ENCODE measurements at regions not wholly inside any gene's neighbourhood (a gene's known extent, or its start where the extent isn't known, plus 50 kb on each side); places are given as distances from the start of the nearest gene placed in this dataset.

DNA sequence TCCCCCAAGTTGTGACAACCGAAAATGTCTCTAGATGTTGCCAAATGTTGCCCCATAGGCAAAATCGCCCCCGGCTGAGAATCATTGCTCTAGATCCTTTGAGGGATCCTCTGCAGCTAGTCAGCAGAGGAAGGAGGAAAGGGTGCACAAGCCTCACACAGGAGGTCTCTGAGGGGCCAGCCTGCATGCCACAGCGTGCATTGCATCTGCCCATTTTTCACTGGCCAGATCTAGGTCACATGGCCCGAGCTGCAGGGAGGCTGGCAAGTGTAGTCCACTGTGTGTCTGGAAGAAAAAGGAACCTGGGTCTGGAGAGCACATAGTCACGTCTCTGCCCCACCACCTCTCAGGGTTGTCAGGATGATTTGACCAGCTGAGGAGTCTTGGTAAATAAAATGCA lies 138.2 kb downstream of the CCT6B start:
- H3K27me3 ChIP-seq = no peaks in the 10 kb centered on the region
- H3K4me3 ChIP-seq = no peak overlapping the region
- H3K4me1 ChIP-seq = no peaks in the 10 kb centered on the region
- no peaks in the 10 kb centered on the region for H3K36me3 ChIP-seq
- no peak for DNase-seq (ENCODE audit: extremely low spot score in 2 of 2)
- H3K27ac ChIP-seq = no peak overlapping the region
- H3K9me3 ChIP-seq = no peaks in the 10 kb centered on the region
- TF ChIP-seq POLR2A (IDR thresholded peaks at IDR 0.05) = no peak
- TF ChIP-seq POLR2AphosphoS5 (IDR thresholded peaks at IDR 0.05; ENCODE audit: insufficient read depth in 1 of 2, low read depth in 1 of 2) = no peak
- TF ChIP-seq, protein P1, sequence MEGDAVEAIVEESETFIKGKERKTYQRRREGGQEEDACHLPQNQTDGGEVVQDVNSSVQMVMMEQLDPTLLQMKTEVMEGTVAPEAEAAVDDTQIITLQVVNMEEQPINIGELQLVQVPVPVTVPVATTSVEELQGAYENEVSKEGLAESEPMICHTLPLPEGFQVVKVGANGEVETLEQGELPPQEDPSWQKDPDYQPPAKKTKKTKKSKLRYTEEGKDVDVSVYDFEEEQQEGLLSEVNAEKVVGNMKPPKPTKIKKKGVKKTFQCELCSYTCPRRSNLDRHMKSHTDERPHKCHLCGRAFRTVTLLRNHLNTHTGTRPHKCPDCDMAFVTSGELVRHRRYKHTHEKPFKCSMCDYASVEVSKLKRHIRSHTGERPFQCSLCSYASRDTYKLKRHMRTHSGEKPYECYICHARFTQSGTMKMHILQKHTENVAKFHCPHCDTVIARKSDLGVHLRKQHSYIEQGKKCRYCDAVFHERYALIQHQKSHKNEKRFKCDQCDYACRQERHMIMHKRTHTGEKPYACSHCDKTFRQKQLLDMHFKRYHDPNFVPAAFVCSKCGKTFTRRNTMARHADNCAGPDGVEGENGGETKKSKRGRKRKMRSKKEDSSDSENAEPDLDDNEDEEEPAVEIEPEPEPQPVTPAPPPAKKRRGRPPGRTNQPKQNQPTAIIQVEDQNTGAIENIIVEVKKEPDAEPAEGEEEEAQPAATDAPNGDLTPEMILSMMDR (IDR thresholded peaks at IDR 0.05) = no peak
- intact Hi-C loops (cut with DNase I) = no loop called here

- no peak for DNase-seq (ENCODE audit: extremely low spot score in 2 of 2)
- no peak for TF ChIP-seq POLR2AphosphoS5 (IDR thresholded peaks at IDR 0.05; ENCODE audit: insufficient read depth in 1 of 2, low read depth in 1 of 2)
- TF ChIP-seq, protein P1 (IDR thresholded peaks at IDR 0.05) = no peak
- intact Hi-C loops (cut with DNase I) = no loop called here
- Histone ChIP-seq H3K27ac (no peak overlapping the region), H3K9me3 (no peaks in the 10 kb centered on the region), H3K27me3 (no peaks in the 10 kb centered on the region), H3K36me3 (no peaks in the 10 kb centered on the region), H3K4me1 (no peaks in the 10 kb centered on the region), H3K4me3 (no peak overlapping the region)
These were observed 139.1 kb downstream of the CCT6B start for GRCh38 chr17:34822007-34822739.

- no peak for DNase-seq (ENCODE audit: extremely low spot score in 2 of 2)
- Histone ChIP-seq H3K9me3 (no peaks in the 10 kb centered on the region), H3K4me1 (no peaks in the 10 kb centered on the region), H3K27ac (no peak overlapping the region), H3K27me3 (no peaks in the 10 kb centered on the region), H3K36me3 (no peaks in the 10 kb centered on the region), H3K4me3 (no peak overlapping the region)
- TF ChIP-seq POLR2AphosphoS5 (IDR thresholded peaks at IDR 0.05; ENCODE audit: insufficient read depth in 1 of 2, low read depth in 1 of 2) (no peak), POLR2A (IDR thresholded peaks at IDR 0.05) (no peak)
- TF ChIP-seq, protein P1 (IDR thresholded peaks at IDR 0.05) = no peak
- intact Hi-C loops (cut with DNase I) = no loop called here
These were observed 140.3 kb downstream of the CCT6B start for GRCh38 chr17:34820922-34821321.

DNA sequence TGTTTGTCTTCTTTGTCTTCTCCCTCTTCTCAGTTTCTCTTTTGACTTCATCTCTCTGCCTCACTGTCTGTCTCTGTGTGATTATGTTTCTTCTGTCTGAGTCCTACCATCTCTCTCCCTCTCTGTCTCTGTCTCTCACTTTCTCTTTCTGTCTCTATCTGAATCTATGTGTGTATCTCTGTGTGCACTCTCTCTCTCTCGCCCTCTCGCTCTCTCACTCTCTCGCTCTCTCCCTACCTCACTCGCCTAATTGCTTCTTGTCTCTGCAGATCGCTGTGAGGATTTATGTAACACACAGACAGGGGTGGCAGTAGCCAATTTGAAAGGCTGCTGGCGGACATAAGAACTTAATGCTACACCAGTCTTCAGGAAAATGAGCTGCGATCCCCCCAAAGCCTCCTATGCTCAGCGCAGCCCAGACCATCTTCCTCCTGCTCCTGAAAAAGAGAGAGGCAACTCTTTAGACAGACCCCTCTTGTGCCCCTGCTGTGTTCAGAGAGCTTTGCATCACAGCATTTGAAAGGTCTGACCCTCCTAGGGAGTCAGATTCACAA lies 140.9 kb downstream of the CCT6B start:
- H3K36me3 ChIP-seq = no peaks in the 10 kb centered on the region
- H3K9me3 ChIP-seq = no peaks in the 10 kb centered on the region
- H3K27me3 ChIP-seq = no peaks in the 10 kb centered on the region
- no peak for DNase-seq (ENCODE audit: extremely low spot score in 2 of 2)
- no peak overlapping the region for H3K27ac ChIP-seq
- TF ChIP-seq POLR2AphosphoS5 (IDR thresholded peaks at IDR 0.05; ENCODE audit: insufficient read depth in 1 of 2, low read depth in 1 of 2) = no peak
- no peak for TF ChIP-seq POLR2A (IDR thresholded peaks at IDR 0.05)
- TF ChIP-seq, protein P1 (IDR thresholded peaks at IDR 0.05) = no peak
- H3K4me3 ChIP-seq = no peak overlapping the region
- intact Hi-C loops (cut with DNase I) = no loop called here
- no peaks in the 10 kb centered on the region for H3K4me1 ChIP-seq

Data from vagina (tissue), 2 donors.